ENCODE measurements at regions not wholly inside any gene's neighbourhood (a gene's known extent, or its start where the extent isn't known, plus 50 kb on each side); places are given as distances from the start of the nearest gene placed in this dataset.

DNA sequence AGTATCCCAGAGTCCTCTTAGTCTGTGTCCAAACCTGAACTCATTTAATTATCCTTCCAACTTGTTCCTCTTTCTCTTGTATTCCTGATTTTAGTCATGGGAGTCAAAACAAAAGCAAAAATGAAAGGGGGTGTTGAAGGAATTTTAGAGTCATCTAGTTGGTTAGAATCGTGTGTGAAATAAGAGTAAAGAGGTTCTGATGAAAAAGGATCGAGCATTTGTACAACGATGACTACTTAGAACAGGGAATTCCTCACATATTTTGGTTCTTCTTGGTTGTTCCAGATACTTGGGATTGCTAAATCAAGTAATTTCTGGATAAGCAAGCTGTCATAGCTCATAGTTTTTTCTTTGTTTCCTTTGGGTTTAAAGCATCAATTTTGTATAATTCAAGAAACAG, 194.4 kb downstream of the BCOR start:
- TF ChIP-seq ZNF274 (IDR thresholded peaks at IDR 0.05; ENCODE audit: low read depth, low read length) = no peak
- no peak overlapping the region for H3K4me3 ChIP-seq (ENCODE audit: low read length)

DNA sequence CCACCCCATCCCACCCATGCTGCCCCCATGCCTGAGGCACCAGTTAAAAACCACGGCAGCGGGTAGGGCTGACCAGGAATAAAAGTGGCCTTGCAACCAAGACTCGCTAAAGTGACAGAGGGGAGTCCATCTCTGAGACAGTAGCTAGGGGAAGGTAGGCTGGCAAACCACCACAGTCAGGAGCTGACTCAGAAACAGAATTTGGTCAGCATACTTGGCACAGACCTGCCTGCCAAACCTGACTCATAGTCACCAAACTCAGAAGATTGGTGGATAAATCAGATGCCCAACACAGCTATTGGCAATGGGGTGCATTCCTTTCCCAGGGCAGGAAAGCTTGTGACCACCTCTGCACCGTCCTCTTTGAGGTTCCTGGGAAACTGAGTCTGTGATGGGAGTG, 193.8 kb downstream of the BCOR start:
- TF ChIP-seq ZNF274 (IDR thresholded peaks at IDR 0.05; ENCODE audit: low read depth, low read length) = no peak
- H3K4me3 ChIP-seq (ENCODE audit: low read length) = no peak overlapping the region

DNA sequence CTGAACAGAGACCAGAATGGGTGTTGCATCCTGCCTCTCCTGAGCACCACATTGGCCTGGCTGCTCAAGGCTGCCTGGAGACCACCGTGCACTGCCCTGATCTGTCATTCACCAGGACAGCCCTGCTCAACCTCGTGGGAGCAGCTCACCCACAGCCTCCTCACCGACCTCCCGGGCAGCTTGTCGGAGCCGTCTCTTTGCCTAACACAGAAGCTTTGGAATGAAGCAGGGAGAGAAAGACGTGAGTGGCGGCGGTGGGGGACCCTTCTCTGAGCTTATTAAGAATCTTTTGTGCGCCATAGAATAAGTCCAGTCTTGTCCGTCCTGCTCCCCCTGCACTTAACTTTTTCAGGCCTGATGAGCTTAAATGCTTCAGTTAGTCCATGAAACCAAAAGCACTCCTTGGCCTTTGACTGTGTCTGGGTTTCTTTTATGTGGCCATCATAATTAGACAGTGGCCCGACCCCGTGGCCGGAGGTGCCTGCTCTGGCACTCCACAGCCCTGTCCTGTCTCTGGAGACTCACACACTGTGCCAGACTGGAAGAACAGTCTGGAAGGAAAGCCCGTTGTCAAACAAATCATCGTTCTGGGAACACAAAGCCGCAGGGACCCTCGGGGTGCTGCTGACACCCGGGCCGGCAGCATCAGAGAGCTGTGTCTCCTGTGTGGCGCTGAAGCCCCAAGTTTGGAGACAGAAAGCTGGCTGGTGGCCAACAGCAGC, 192.8 kb downstream of the BCOR start:
- TF ChIP-seq ZNF274 (IDR thresholded peaks at IDR 0.05; ENCODE audit: low read depth, low read length) = no peak
- H3K4me3 ChIP-seq (ENCODE audit: low read length) = no peak overlapping the region

DNA sequence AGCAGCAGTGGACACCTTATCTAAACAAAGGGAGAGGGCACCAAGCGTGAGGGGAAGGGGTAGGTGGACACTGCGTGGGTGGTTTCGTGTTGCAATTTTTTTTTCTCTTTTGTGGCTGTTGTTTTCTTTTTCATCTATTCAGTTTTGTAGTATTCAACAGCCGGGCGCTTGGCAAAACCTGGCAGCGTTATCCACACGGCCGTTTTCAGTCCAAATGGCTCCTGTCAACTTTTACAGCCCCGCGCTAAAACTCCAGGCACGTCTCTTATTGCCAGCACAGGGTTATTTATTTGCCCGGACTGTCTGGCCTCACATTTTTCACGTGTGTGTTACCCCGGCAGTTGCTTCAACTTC, 192.2 kb downstream of the BCOR start:
- no peak overlapping the region for H3K4me3 ChIP-seq (ENCODE audit: low read length)
- TF ChIP-seq ZNF274 (IDR thresholded peaks at IDR 0.05; ENCODE audit: low read depth, low read length) = no peak

DNA sequence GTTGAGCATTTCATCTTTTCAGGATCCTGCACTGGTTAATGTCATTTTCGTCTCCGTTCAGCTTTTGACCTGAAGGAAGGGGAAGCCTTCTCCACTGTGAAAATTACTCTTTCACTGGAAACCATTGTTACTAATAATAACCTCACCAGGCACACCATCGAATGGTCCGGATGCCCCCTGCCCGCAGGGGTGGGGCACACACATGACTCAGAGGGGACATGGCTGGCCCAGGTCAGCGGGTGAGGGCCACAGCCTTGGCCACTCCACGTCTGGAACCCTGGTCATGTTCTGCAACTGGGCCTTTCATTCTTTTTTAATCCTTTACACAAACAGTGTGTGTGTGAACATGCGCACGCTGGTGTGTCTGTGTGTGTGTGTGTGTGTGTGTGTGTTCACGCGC, 191.8 kb downstream of the BCOR start:
- no peak overlapping the region for H3K4me3 ChIP-seq (ENCODE audit: low read length)
- TF ChIP-seq ZNF274 (IDR thresholded peaks at IDR 0.05; ENCODE audit: low read depth, low read length) = no peak

DNA sequence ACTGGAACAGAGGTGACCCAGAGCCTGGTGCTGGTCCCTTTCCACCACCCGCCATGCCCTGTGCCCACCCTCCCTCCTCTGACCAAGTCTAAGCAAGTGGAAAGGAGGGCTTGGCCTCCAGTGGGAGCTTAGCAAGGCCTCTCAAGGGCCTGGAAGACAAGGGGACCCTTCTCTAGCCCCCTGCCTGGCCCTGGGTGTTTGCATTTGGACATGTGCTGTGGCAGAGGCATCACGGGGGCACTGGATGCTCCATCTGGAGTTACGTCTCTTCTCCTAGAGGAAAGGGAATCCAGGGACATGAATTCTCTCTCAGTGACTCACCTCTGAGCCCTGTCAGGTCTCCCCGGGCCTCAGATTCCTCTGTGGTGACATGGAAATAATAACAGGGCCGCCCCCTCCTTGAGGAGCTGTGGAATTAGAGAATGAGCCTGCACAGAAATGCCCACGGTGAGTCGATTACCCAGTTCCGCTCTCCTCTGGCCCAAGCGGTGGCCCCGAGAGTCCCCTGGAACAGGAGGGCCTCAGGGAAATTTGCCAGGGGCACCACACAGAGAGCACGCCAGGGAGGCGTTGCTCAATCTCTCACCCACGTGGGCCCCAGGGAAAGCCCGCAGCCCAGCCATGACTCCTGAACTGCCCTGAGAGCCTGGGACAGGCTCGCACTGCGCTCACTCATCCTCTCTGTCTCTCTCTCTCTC, 189.6 kb downstream of the BCOR start:
- H3K4me3 ChIP-seq (ENCODE audit: low read length) = no peak overlapping the region
- TF ChIP-seq ZNF274 (IDR thresholded peaks at IDR 0.05; ENCODE audit: low read depth, low read length) = no peak

DNA sequence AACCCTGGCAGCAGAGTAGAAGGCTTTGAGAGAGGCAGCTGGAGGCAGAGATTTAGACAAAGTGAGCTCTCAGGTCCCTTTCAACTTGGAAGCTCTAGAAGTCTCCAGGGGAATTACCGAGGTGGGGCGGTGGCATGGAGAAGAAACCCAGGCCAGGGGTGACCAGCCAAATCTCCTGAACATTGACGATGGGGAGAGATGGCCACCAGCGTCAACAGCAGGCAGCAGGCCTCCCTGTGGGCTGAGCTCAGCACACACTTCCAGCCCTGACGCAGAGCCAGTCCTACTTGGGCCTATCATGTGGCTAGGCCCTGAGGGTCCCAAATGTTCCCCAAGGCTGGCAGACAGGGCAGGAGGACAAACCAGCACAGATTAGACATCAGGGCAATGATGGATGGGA, 187.8 kb downstream of the BCOR start:
- no peak for TF ChIP-seq ZNF274 (IDR thresholded peaks at IDR 0.05; ENCODE audit: low read depth, low read length)
- no peak overlapping the region for H3K4me3 ChIP-seq (ENCODE audit: low read length)

DNA sequence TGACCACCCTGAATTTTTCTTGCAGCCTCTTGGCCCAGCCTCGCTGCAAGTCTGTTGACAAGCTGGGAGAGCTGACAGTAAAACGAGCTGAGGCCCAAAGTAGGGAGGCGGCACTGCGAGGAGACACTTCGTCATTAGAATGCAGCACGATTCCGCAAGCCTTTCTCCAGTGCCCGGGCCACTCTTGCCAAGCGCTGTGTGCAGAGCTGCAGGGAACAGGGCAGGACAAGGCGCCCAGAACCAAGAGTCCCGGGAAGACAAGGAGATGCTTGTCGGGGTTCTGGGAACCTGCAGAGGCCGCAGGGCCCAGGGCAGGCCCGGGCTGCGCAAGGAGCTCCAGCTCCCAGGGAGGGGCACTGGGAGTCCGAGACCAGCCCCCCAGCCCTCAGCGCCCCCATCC, 187.1 kb downstream of the BCOR start:
- H3K4me3 ChIP-seq (ENCODE audit: low read length) = no peak overlapping the region
- TF ChIP-seq ZNF274 (IDR thresholded peaks at IDR 0.05; ENCODE audit: low read depth, low read length) = no peak

DNA sequence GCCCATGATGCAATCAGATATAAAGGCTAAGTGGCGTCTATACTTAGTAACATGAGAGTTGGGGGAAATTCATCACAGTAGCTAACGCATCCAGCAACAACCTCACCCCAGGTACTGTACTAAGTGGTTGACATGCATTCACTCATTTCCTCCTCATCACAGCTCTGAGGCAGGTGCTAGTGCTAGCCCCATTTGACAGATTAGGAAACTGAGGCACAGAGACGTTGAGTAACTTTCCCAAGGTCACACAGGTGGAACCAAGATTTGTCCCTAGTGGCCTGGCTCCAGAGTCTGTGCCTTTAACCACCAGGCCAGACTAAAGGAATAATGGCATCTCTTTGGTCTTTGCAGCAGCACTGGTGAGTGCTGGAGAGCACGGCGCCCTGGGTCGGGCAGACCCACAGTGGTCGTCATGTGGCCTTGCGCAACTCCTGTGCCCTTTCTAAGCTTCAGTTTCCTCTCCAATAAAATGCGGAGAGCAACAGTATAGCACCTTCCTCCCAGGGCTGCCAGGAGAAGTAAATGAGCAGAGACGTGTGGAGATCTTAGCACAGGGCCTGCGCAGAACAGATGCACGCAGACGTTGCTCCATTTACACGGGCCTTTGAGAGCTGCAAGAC, 186.4 kb downstream of the BCOR start:
- H3K4me3 ChIP-seq (ENCODE audit: low read length) = no peak overlapping the region
- no peak for TF ChIP-seq ZNF274 (IDR thresholded peaks at IDR 0.05; ENCODE audit: low read depth, low read length)

DNA sequence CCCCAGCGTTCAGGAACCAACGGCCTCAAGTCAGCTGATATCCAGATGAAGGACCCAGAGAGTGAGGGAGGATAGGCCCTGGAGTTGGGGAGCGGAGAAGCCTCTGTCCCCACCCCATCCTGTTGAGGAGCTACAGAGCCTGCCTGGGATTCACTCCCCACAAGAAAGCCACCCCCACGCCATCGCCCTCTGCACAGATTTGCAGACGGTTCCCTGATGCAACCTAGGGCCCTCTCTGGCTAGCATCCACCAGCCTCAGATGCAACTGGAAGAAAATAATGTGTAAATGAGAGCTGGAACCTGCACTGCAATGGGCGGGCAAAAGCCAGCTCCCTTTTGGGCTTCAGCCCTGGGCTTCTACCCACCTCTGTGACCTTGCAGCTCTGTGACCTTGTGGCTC, 185.6 kb downstream of the BCOR start:
- no peak overlapping the region for H3K4me3 ChIP-seq (ENCODE audit: low read length)
- no peak for TF ChIP-seq ZNF274 (IDR thresholded peaks at IDR 0.05; ENCODE audit: low read depth, low read length)

DNA sequence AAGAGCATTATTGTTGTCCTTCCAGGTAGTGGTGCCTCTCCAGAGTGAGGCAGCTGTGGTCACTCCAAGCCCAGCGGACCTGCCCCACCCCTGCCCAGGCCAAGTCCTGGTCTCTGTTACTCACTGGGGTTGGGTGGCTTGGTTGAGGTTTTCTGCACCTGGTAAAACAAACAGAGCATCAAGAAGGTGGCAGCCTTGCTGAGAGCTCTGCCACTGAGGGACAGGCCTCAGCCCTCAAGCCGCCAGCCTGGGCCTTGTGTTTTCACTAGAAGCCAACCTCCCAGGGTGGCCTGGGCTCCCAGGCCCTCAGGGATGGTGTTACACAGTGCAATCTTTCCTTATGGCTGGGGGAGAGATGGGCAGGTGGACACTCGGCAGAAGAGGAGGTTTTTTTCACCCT, 182.7 kb downstream of the BCOR start:
- no peak for TF ChIP-seq ZNF274 (IDR thresholded peaks at IDR 0.05; ENCODE audit: low read depth, low read length)
- no peak overlapping the region for H3K4me3 ChIP-seq (ENCODE audit: low read length)

DNA sequence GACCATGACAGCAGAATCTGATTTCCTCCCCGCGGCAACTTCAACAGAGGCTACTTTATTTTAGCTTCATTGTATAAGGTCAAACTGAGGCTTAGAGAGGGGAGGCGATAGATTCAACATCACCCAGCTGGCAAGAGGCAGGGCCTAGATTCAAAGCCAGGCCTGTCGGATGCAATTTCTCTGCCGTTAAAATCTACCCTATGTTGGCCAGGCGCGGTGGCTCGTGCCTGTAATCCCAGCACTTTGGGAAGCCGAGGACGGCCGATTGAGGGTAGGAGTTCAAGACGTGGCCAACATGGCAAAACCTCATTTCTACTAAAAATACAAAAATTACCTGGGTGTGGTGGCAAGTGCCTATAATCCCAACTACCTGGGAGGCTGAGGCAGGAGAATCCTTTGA, 182.2 kb downstream of the BCOR start:
- TF ChIP-seq ZNF274 (IDR thresholded peaks at IDR 0.05; ENCODE audit: low read depth, low read length) = no peak
- H3K4me3 ChIP-seq (ENCODE audit: low read length) = no peak overlapping the region

DNA sequence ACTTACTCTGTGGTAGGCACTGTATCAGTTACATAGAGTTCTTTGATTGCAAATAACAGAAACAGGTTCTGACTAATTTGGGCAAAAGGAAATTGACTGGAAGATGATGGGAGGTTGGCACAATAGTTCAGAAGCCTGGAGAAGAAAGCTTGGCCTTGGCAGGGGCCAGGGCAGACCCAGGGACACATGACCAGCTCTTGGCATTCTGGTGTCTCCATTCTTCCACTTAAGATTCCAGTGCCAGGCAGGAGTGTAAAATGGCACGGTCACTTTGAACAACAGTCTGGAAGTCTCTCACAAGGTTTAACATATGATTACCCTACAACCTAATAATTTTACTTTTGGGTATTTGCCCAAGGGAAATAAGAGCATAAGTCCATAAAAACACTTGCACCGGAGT, 175.9 kb downstream of the BCOR start:
- H3K4me3 ChIP-seq (ENCODE audit: low read length) = no peak overlapping the region
- no peak for TF ChIP-seq ZNF274 (IDR thresholded peaks at IDR 0.05; ENCODE audit: low read depth, low read length)

DNA sequence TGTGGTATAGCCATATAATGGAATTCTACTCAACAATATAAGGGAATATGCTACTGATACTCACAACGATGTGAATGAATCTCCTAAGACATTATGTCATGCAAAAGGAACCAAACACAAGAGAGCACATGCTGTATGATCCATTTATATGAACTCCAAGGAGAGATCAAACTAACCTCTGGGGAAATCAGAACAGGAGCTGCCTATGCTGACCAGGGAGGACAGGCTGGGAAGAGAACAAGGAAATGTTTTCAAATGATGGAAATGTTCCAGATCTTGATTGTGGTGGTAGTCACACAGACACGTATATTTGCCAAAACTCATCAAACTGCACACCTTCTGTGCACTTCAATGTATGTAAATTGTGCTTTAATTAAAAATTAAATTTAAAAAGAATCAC, 175.3 kb downstream of the BCOR start:
- H3K4me3 ChIP-seq (ENCODE audit: low read length) = no peak overlapping the region
- TF ChIP-seq ZNF274 (IDR thresholded peaks at IDR 0.05; ENCODE audit: low read depth, low read length) = no peak

DNA sequence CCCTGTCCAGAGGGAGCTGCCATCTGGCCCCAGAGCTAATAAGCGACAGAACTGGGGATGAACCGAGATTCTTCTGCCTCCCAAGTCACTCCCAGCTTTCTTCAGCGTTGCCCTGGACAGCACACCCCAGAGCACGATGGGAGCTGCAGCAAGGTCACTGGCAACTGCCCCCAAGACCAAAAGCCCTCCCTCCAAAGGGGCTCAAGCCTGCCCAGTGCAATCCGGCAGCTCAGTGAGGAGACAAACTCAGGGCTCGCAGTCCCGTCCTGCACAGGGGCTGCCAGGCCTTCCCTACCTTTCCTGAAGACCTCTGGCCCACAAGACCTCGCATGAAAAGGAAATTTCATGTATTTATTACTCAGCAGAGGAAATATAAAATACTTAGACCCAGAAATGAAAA, 174.8 kb downstream of the BCOR start:
- no peak for TF ChIP-seq ZNF274 (IDR thresholded peaks at IDR 0.05; ENCODE audit: low read depth, low read length)
- no peak overlapping the region for H3K4me3 ChIP-seq (ENCODE audit: low read length)
